DMS53 treated with DMSO at 0.1 percent for 48 hours (cell line): ENCODE measurements at regions not wholly inside any gene's neighbourhood (a gene's known extent, or its start where the extent isn't known, plus 50 kb on each side); places are given as distances from the start of the nearest gene placed in this dataset.
A peak's percentile ranks its signal among the peaks of the same experiment; 100 is the strongest.

Experiments used
- DNase-seq: peaks from one replicate; lab custom pipeline; 2025; ENCODE audit not compliant: unreplicated experiment; lab: John Stamatoyannopoulos, UW

DNA sequence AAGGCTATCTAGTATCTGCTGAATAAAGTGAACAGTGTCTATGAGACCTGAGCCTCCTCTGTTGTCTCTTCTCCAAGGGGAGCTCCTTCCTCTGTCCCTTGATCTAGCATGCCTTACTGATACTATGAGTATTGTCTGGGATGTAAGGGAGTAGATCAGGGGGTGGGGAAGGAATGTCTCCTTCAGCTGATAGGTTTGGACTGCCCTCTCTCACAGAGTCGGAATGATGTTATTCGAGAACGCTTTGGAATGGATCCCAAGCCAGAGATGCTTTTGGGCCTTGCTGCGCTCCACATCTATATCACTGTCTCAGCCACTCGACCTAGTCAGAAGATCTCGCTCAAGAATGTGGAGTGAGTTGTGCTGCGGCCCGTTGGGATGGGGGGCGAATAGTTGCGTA is 68.3 kb upstream of the PRPS1 start:
- no peak for DNase-seq

DNA sequence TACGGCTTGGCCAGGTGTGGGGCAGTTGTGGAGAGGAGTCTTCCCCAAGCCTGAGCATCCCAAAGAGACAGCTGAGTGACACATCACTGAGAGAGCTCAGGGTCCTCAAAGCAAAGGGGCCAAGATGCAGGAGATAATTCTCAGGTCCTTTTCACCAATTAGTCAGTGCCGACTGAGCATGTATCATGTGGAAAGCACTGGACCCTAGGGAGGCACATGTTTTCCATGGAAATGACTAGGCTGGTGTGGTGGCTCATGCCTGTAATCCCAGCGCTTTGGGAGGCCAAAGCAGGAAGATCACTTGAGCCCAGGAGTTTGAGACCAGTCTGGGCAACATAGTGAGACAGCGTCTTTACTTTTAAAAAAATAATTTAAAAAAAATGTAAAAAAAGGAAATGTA is 67.3 kb upstream of the PRPS1 start:
- DNase-seq, result no peak

DNA sequence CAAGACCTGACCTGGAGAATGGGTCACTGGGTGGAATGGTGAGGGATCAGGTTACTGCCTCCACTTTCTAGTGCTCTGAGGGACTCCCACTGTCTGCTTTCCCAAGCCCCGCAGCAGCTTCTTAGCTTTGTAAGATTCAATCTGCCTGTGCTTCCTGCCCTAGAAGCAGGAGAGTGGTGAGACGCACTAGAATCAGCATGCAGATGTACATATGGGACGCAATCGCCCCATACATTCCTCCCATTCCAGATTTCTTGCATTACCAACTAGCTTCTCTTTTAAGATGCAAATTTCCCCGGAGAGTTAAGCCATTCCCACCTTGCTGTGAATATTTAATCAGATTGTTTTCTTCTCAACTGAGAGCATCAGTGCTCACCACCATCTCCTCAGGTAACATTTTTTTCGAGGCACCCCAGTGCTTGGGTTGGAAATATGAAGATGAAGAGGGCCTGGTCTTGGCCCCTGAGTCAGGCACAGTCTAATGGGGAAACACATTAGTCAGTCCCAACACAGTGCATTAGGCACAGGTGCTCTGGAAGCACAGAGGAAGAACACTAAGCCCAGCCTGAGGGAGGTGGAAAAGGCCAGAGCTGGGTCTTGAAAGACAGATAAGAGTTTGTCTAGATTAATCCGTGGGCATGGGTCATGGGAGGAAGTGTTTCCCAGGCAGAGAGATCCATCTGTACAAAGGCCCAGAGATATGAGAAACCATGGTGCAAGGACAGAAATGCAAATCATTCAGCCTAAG is 66.7 kb upstream of the PRPS1 start:
- DNase-seq, result no peak

DNA sequence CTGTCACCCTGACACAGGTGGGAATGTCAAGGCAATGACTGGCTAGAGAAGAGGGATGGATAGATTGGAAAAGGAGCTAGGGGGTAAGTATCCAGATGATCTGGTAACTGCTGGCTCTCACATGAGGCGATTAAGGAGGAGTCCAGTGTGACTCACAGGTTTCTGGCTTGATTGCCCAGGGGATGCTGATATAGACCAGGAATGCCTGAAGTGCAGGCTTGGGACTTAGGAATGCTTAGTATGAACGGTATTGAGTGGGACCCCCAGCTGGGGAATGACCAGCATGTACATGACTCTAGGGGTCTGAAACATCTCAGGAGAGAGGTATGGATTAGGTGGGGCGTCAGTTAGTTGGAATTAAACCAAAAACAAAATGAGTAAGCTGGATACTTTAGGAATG is 65.8 kb upstream of the PRPS1 start:
- no peak for DNase-seq

DNA sequence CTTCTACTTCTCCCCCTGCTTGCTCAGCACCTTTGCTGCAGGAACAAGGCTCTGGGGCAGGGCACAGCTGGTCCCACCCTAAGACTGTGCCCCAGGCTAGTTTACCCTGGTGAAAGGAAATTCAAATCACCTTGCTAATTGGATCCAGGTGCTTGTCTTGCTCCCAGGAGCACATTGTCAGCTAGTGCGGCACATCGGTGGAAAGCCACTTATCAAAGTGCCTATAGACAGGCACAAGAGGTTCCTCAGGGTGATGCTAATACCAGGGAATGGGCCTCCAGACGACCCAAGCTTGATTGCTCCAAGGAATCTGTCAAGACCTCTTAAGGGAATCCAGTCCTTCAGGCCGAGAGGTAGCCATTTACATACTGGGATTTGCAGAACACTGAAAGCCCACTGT is 64.5 kb upstream of the PRPS1 start:
- DNase-seq, result no peak

DNA sequence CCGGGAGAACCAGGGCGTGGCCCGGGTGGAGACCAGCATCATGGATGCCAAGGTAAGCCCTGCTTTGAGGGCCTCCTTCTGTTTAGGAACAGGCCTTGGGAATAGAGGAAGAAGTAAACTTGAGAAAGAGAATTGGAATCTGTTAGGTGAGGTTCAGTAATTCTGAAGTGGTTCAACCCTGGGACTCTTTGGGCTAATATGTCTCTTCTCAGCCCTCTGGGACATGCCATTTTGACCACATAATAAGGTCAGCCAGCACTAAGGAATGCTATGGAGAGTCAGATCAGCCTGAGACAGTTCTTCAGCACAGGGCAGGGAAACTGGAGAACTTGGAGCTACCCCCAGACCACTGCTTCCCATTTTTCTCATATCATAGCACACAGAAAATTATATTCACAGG is 63.3 kb upstream of the PRPS1 start:
- no peak for DNase-seq

DNA sequence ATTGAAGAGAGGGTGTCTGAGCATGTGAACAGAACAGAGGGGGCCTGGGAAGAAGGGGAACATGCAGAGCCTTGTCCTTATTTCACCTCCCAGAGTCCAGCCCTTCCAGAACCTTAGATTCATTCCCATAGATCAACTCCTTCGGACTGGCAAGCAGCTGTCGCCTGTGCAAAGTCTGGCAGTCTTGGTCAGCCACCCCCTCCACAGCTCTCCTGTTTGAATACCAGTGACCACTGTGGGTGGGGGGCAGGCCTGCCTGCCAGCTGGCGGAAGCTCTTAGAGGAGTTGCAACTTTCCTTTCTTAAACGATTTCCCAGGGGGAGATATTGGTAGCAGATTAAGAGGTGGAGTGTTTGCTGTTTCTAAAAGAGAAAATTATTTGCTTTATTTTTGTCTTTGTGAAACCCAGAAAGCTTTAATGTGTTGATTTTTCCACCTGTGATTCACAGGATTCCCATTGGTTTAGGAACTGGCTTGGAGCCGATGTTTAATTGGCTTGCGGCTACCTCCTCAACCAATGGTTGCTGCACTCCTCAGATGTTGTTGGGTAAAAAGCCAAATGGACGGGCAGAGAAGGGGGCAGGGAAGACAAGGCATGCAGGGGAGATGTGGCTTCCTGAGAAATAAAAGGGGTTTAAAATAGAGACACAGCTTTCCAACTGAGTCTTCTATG is 62.2 kb upstream of the PRPS1 start:
- no peak for DNase-seq

DNA sequence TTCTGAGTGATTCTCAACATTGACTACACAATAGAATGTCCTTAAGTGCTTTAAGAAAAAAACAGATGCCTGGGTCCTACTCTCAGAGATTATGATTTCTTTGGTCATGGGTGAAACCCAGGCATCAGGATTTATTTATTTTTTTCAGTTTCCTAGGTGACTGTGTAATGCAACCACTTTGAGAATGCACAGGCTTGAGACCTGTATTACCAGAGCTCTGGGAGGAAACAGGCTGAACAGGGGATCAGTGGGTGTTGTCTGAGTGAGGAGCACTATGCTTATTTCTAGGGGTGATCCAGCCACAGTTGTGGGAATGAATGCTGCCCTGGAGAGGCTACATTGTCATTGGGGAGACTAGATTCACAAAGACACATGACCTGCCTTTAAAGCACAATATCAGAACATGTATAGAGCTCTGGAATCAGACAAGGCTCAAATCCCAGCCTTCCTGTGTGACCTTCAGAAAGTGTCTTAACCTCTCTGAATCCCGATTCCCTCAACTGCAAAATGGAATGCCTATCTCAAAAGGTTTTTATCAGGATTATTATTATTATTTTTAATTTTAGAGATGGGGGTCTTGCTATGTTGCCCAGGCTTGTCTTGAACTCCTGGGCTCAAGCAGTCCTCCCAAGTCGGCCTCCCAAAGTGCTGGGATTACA is 61.6 kb upstream of the PRPS1 start:
- DNase-seq, result no peak

DNA sequence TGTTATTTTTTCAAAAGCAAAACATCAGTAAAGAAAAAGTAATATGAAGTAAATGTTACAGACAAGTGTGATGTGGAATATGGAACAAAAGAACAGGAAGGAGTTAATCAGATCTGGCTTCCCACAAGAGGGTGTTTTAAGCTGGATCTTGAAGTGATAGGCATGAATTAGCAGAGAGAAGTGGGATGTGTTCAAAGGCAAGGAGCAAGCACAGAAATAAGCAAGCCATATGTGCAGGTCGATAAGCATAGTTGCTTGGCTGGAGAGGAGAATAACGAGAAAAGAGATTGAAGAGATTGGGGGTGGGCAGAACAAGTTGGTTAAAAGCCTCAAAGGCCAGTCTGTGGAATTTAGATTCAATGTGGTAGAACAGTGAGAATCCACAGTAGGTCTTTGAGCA is 60.9 kb upstream of the PRPS1 start:
- DNase-seq, result no peak

DNA sequence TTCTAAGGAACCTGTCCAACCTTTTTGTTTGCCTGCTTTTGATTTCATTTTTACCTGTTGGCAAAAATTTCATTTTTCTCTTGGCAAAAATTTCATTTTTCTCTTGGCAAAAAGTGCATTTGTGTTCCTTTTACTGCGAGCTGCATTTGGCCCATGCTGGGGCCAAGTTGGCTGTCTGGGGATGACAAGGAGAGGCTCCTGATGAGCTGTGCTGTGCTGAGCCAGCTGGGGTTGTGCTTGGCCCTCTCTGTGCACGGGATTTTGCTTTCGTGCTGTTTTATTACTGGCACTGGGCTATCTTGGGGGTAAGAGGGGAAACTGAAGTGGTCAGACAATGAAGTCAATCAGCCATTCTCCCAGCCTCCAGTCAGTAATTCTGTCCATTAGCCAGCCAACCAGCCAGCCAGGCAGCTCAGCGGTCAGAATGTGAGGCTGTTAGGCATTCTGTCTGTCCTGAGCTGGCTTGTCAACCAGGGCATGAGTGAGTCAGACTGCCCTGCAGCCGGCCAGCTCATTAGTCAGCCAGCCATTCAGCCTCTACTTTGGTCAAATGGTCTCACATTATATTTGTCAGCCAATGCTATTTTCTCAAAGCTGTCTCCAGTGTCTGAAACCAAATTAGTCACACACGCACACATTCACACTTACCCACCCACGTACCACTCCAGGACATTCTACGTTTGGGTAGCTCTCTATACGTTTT is 56.9 kb upstream of the PRPS1 start:
- no peak for DNase-seq

DNA sequence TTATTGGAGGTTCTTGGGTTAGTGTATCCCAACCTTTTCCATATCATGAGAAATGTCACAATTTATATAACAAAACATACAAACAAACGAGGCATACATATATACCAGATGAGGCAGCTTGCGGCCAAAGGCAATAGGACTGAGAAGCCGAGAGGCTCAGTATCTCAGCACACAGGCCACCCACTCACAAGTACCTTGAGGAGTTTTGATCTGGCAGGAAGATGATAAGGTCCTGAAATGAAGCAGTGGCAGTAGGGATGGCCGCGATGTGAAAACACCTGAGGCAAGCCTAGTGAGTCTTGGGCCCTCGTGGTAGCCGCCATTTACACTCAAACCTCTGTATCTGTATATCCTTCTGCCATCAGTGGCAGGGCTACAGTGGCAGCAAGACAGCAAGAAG is 55.3 kb upstream of the PRPS1 start:
- no peak for DNase-seq

DNA sequence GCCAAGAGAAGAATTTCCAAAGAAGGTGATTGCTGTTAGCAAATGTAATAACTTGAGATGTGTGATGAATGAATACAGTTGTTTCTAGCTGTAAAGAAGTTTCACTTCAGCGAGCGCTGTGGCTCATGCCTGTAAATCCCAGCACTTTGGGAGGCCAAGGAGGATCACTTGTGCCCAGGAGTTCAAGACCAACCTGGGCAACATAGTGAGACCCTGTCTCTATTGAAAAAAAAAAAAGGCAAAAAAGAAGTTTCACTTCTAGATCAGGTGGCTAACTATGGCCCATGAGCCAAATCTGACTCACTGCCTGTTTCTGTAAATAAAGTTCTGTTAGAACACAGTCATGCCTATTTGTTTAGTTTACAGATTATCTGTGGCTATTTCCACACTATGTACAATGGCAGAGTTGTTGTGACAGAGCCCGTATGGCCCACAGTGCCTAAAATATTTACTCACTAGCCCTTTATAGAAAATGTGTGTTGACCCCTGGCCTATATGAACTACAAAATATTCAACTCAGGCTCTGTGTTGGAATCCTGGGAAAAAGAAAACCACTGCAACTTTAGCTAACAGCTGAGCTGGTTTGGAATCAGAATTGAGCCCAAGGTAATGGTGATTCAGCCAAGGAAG is 54.1 kb upstream of the PRPS1 start:
- peak; percentile 12 for DNase-seq

DNA sequence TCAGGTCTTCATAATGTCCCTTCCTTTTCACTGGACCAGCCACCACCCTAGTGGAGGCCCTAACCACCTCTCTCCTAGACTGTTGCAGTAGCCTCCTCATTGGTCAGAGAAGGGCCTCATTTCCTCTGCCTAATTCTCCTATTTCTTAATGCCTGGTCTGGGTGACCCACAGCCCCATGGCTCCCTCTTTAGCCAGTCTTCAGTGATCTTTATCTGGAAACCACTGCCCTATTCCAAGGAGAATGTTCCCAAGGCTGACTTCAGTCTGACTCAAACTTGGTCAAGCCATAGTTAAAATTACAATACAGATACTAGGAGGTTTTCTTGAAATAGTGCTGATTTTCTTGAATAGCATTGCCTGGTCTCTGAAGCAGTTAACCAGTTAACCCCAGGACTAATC is 53.6 kb upstream of the PRPS1 start:
- no peak for DNase-seq

DNA sequence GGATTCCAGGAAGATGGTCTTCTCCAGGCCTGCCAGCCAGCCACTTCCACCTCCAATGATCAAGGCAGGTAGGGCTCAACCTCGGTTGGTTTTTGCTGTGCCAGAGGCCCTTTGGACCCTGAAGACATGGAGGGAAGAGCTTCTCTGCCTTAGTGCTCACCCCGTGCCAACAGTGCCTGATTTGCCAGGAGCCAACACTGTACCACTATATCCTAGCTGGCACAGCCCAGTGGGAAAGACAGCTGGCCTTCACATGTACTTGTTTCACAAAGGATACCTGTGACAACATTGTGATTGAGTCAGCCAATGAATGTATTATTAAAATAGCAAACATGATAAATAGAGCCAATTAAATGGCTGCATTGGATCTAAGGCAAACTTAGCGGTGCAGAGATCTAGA is 51.9 kb upstream of the PRPS1 start:
- DNase-seq, result no peak

DNA sequence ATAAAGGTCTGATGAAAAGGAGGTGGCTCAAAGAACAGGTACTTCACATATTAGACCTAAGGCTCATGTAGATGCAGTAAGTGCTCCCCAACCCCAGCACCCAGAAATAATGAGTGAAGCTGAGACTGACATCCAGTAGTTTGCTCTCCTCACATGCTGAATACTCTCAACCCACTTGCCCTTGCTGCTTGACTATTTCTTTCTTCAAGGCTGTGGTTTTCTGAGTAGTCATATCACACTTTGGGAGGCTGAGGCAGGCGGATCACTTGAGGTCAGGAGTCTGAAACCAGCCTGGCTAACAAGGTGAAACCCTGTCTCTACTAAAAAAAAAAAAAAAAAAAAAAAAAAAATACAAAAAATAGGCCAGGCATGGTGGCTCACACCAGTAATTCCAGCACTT is 51.5 kb upstream of the PRPS1 start:
- DNase-seq, result no peak

DNA sequence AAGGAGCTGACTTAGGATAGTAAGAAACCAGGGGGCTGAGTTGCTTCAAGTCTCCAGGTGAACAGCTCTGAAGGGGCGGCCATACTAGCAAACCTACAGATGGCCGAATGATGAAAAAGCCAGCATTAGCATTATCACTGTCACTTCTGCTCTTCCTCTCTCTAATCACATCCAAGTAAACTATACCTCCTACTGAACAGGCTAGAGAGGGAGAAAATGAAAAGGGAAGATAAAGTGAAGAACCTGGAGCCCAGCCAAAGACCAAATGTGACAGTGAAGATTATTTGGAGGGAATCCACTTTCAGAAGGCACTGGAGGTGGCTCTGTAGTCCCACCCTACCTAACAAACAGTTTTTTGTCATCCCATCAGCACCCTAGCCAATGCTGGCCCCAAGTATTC is 50.4 kb upstream of the PRPS1 start:
- no peak for DNase-seq
